A673 (cell line): ENCODE measurements at regions not wholly inside any gene's neighbourhood (a gene's known extent, or its start where the extent isn't known, plus 50 kb on each side); places are given as distances from the start of the nearest gene placed in this dataset.

ENCODE experiments used
- EZH2 ChIP-seq: fragments of 200-600 bp; sonication (generic); IDR thresholded peaks from 2 replicates; pipeline ENCODE4 v1.6.1; 2017; ENCODE audit warnings: borderline replicate concordance, low read depth, mild to moderate bottlenecking, mixed read lengths, antibody characterized with exemption, low read length; ENCODE audit not compliant: poor library complexity, severe bottlenecking
- TF ChIP-seq, protein P1 (sequence below): fragments of 300-800, 200-600 bp; sonication (generic); conservative IDR thresholded peaks from 2 replicates; pipeline ENCODE4 v1.5.1; 2017; ENCODE audit warnings: low read depth, mild to moderate bottlenecking, antibody characterized with exemption, low read length, moderate library complexity, mixed read lengths

DNA sequence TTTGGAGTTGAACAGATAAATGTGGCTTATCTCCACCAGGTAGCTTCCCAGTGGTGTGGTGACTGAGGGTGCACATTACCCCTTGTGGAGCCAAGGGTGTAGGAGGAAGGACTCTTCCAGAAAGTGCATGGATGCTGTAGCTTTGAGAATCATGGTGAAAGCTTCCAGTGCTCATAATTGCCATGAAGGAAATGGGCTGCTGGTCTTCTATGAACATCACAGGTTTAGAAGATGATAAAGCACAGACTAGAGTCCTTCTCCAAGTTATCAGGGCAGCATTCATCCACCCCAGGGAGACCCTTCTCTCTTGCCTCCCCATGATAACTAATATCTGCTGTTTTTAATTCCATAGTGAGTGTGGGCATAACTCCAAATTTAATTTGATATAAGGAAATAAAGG, 93.4 kb upstream of the CHD1 start:
- no peak for TF ChIP-seq EZH2
- TF ChIP-seq, protein P1, sequence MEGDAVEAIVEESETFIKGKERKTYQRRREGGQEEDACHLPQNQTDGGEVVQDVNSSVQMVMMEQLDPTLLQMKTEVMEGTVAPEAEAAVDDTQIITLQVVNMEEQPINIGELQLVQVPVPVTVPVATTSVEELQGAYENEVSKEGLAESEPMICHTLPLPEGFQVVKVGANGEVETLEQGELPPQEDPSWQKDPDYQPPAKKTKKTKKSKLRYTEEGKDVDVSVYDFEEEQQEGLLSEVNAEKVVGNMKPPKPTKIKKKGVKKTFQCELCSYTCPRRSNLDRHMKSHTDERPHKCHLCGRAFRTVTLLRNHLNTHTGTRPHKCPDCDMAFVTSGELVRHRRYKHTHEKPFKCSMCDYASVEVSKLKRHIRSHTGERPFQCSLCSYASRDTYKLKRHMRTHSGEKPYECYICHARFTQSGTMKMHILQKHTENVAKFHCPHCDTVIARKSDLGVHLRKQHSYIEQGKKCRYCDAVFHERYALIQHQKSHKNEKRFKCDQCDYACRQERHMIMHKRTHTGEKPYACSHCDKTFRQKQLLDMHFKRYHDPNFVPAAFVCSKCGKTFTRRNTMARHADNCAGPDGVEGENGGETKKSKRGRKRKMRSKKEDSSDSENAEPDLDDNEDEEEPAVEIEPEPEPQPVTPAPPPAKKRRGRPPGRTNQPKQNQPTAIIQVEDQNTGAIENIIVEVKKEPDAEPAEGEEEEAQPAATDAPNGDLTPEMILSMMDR: no peak
